COLO829 (cell line): ENCODE measurements at regions not wholly inside any gene's neighbourhood (a gene's known extent, or its start where the extent isn't known, plus 50 kb on each side); places are given as distances from the start of the nearest gene placed in this dataset.

Source experiments
- DNase-seq: peaks from one replicate; pipeline ENCODE4 v3.0.0; 2012; ENCODE audit warnings: low spot score

- peak; percentile 30 for DNase-seq
Measured at GRCh38 chr5:88364991-88365390, 96.3 kb upstream of the TMEM161B start.

- no peak for DNase-seq
Measured at GRCh38 chr5:88355490-88356050, 86.9 kb upstream of the TMEM161B start.

GRCh38 chr5:88325868-88326267 is 57.2 kb upstream of the TMEM161B start:
- DNase-seq: no peak

- no peak for DNase-seq
Measured at GRCh38 chr5:88322785-88323184, 54.1 kb upstream of the TMEM161B start.
